ENCODE measurements at regions not wholly inside any gene's neighbourhood (a gene's known extent, or its start where the extent isn't known, plus 50 kb on each side); places are given as distances from the start of the nearest gene placed in this dataset.

GRCh38 chr19:28207244-28207643 lies 1005.7 kb downstream of the UQCRFS1 start:
- TF ChIP-seq CTCF (IDR thresholded peaks at IDR 0.05) (no peak), EP300 (IDR thresholded peaks at IDR 0.05) (no peak), POLR2A (IDR thresholded peaks at IDR 0.05) (no peak)
